H9 (cell line): ENCODE measurements at regions not wholly inside any gene's neighbourhood (a gene's known extent, or its start where the extent isn't known, plus 50 kb on each side); places are given as distances from the start of the nearest gene placed in this dataset.

Experiments used
- DNase-seq: peaks from one replicate; pipeline ENCODE4 v3.0.0-alpha.2; 2017
- H2AFZ ChIP-seq: one replicate; pipeline ENCODE4 v1.6.1; 2013; ENCODE audit warnings: mild to moderate bottlenecking, low read length, control low read depth, moderate library complexity
- H2AK5ac ChIP-seq: 2 replicates; pipeline ENCODE4 v1.6.1; 2013; ENCODE audit warnings: low read length, control low read depth, mixed read lengths; ENCODE audit not compliant: insufficient read length
- H2BK120ac ChIP-seq: one replicate; pipeline ENCODE4 v1.6.1; 2013; ENCODE audit warnings: low read depth, mild to moderate bottlenecking, low read length, control low read depth, inconsistent platforms; ENCODE audit not compliant: poor library complexity, severe bottlenecking
- H2BK12ac ChIP-seq: 2 replicates; pipeline ENCODE4 v1.6.1; 2013; ENCODE audit warnings: low read length, control low read depth, mixed read lengths, low read depth; ENCODE audit not compliant: insufficient read length
- H2BK15ac ChIP-seq: 2 replicates; pipeline ENCODE4 v1.6.1; 2013; ENCODE audit warnings: low read depth, low read length, control low read depth
- H2BK20ac ChIP-seq: one replicate; pipeline ENCODE4 v1.6.1; 2013; ENCODE audit warnings: low read depth, mild to moderate bottlenecking, low read length, control low read depth, inconsistent platforms; ENCODE audit not compliant: poor library complexity, severe bottlenecking
- H2BK5ac ChIP-seq: 2 replicates; pipeline ENCODE4 v1.6.1; 2013; ENCODE audit warnings: low read length, control low read depth, mixed read lengths; ENCODE audit not compliant: insufficient read length
- H3K14ac ChIP-seq: 2 replicates; pipeline ENCODE4 v1.6.1; 2013; ENCODE audit warnings: low read length, control low read depth; ENCODE audit not compliant: insufficient read depth
- H3K18ac ChIP-seq: 2 replicates; pipeline ENCODE4 v1.6.1; 2013; ENCODE audit warnings: low read depth, mild to moderate bottlenecking, mixed read lengths, low read length, control low read depth; ENCODE audit not compliant: insufficient read length
- H3K23ac ChIP-seq: 2 replicates; pipeline ENCODE4 v1.6.1; 2013; ENCODE audit warnings: low read length, control low read depth, mixed read lengths, low read depth; ENCODE audit not compliant: insufficient read length
- H3K23me2 ChIP-seq: 2 replicates; pipeline ENCODE4 v1.6.1; 2013; ENCODE audit warnings: low read depth, mild to moderate bottlenecking, mixed read lengths, low read length, control low read depth; ENCODE audit not compliant: insufficient read length, poor library complexity, severe bottlenecking
- H3K27ac ChIP-seq: 2 replicates; pipeline ENCODE4 v1.5.1; 2013; ENCODE audit warnings: low read length, control low read depth, mixed read lengths, low read depth; ENCODE audit not compliant: insufficient read length
- H3K27me3 ChIP-seq: 2 replicates; pipeline ENCODE4 v1.6.1; 2013; ENCODE audit warnings: low read length, control low read depth, inconsistent platforms; ENCODE audit not compliant: insufficient read depth
- H3K4ac ChIP-seq: 2 replicates; pipeline ENCODE4 v1.6.1; 2013; ENCODE audit warnings: low read depth, mild to moderate bottlenecking, control low read depth, inconsistent platforms, low read length, moderate library complexity
- H3K4me1 ChIP-seq: 2 replicates; pipeline ENCODE4 v1.6.1; 2013; ENCODE audit warnings: low read length, control low read depth, inconsistent platforms; ENCODE audit not compliant: insufficient read depth
- H3K4me2 ChIP-seq: 2 replicates; pipeline ENCODE4 v1.6.1; 2013; ENCODE audit warnings: low read length, control low read depth, mixed read lengths; ENCODE audit not compliant: insufficient read length, insufficient read depth
- H3K56ac ChIP-seq: 2 replicates; pipeline ENCODE4 v1.6.1; 2013; ENCODE audit warnings: low read depth, mild to moderate bottlenecking, mixed read lengths, low read length, control low read depth; ENCODE audit not compliant: insufficient read length
- H3K79me1 ChIP-seq: 2 replicates; pipeline ENCODE4 v1.6.1; 2013; ENCODE audit warnings: low read depth, mild to moderate bottlenecking, moderate library complexity, low read length, control low read depth, inconsistent platforms; ENCODE audit not compliant: insufficient read depth, poor library complexity, severe bottlenecking
- H3K79me2 ChIP-seq: 2 replicates; pipeline ENCODE4 v1.6.1; 2013; ENCODE audit warnings: low read length, control low read depth, inconsistent platforms; ENCODE audit not compliant: insufficient read depth
- H3K9ac ChIP-seq: 2 replicates; pipeline ENCODE4 v1.6.1; 2013; ENCODE audit warnings: low read length, control low read depth, mixed read lengths; ENCODE audit not compliant: insufficient read length; ENCODE audit errors: extremely low read depth
- H3K9me3 ChIP-seq: one replicate; pipeline ENCODE4 v1.6.1; 2013; ENCODE audit warnings: low read depth, low read length, inconsistent platforms; ENCODE audit not compliant: control insufficient read depth
- H3T11ph ChIP-seq: one replicate; pipeline ENCODE4 v1.6.1; 2013; ENCODE audit warnings: mild to moderate bottlenecking, low read length, control low read depth, inconsistent platforms
- H4K20me1 ChIP-seq: one replicate; pipeline ENCODE4 v1.6.1; 2013; ENCODE audit not compliant: control insufficient read depth, insufficient read length, insufficient read depth
- H4K5ac ChIP-seq: 2 replicates; pipeline ENCODE4 v1.6.1; 2013; ENCODE audit warnings: low read depth, mild to moderate bottlenecking, mixed read lengths, low read length, control low read depth; ENCODE audit not compliant: insufficient read length
- H4K8ac ChIP-seq: replicated peaks from 2 replicates; pipeline ENCODE4 v1.6.1; 2013; ENCODE audit warnings: low read length, control low read depth, mixed read lengths, low read depth; ENCODE audit not compliant: insufficient read length
- H4K91ac ChIP-seq: 2 replicates; pipeline ENCODE4 v1.6.1; 2013; ENCODE audit warnings: low read depth, mild to moderate bottlenecking, moderate library complexity, mixed read lengths, low read length, control low read depth; ENCODE audit not compliant: insufficient read length
- H3K27ac Mint-ChIP-seq, 3 experiments: 2 replicates in 2 of 3; 3 replicates in 1 of 3; pipeline ENCODE4 v1.8.0; 2020 to 2021; ENCODE audit warnings: mixed read lengths in 3 of 3, mild to moderate bottlenecking in 1 of 3, moderate library complexity in 1 of 3
- H3K27me3 Mint-ChIP-seq: 2 replicates; pipeline ENCODE4 v1.8.0; 2021; ENCODE audit warnings: low read depth, mild to moderate bottlenecking, moderate library complexity, mixed read lengths
- H3K36me3 Mint-ChIP-seq, 3 experiments: 2 replicates in 2 of 3; 3 replicates in 1 of 3; pipeline ENCODE4 v1.8.0; 2020 to 2021; ENCODE audit warnings: low read depth in 3 of 3, mixed read lengths in 3 of 3; ENCODE audit not compliant: insufficient read depth in 1 of 3
- H3K4me1 Mint-ChIP-seq, 2 experiments: 2 replicates each; pipeline ENCODE4 v1.8.0; 2020; ENCODE audit warnings: mixed read lengths in 2 of 2
- H3K4me3 Mint-ChIP-seq, 2 experiments: 2 replicates in 1 of 2; 3 replicates in 1 of 2; pipeline ENCODE4 v1.8.0; 2020 to 2021; ENCODE audit warnings: mild to moderate bottlenecking in 2 of 2, mixed read lengths in 2 of 2, moderate library complexity in 1 of 2
- H3K9me3 Mint-ChIP-seq, 2 experiments: 2 replicates in 1 of 2; 3 replicates in 1 of 2; pipeline ENCODE4 v1.8.0; 2020; ENCODE audit warnings: mild to moderate bottlenecking in 2 of 2, mixed read lengths in 2 of 2, moderate library complexity in 1 of 2
- WGBS: extraction: QIAGEN DNeasy Blood & Tissue Kit; methylation state at CpG from one replicate; pipeline ENCODE4 v1.1.7; 2013; ENCODE audit warnings: missing lambda C conversion rate, low lambda C conversion rate, mixed read lengths; ENCODE audit not compliant: insufficient read length; ENCODE audit errors: extremely low coverage; 5-methylcytosine and 5-hydroxymethylcytosine counted together
- TF ChIP-seq, protein P1 (sequence below): fragments of 200-600 bp; sonication (generic); conservative IDR thresholded peaks from 3 replicates; pipeline ENCODE4 v1.8.0; 2021; ENCODE audit warnings: antibody characterized with exemption, mild to moderate bottlenecking

DNA sequence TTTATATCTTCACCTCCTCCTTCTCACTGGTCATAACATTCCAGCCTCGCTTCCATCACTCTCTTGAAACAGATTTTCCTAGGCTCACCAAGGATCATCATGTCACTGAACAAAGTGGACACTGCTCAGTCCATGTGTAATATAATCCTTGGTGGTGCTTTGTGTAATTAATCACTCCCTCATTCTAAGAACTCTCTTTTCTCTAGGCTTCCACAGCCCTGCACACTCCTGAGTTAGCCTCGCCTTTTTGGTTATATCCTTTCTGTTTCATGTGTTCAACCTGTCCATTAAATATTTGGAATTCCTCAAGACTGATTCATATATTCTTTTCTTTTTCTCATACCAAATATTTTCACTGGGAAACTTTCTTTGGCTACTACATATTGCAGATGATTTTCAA, 440.8 kb downstream of the PYDC2 start:
- H4K91ac ChIP-seq: no peak overlapping the region
- no peaks in the 10 kb centered on the region for H4K20me1 ChIP-seq
- no peak overlapping the region for H2BK20ac ChIP-seq
- H3K4me3 Mint-ChIP-seq: no peak overlapping the region
- H3K9me3 ChIP-seq: no peaks in the 10 kb centered on the region
- no peaks in the 10 kb centered on the region for H3K23me2 ChIP-seq
- H3K36me3 Mint-ChIP-seq: no peaks in the 10 kb centered on the region; a peak in 2 of 7 replicates
- no peak overlapping the region for H2BK12ac ChIP-seq
- no peaks in the 10 kb centered on the region; a peak in 2 of 5 replicates for H3K9me3 Mint-ChIP-seq
- no peak overlapping the region for H4K5ac ChIP-seq
- no peak overlapping the region for H2AK5ac ChIP-seq
- no CpG with 5 or more reads among the region's 2 CpGs for WGBS
- TF ChIP-seq, protein P1, sequence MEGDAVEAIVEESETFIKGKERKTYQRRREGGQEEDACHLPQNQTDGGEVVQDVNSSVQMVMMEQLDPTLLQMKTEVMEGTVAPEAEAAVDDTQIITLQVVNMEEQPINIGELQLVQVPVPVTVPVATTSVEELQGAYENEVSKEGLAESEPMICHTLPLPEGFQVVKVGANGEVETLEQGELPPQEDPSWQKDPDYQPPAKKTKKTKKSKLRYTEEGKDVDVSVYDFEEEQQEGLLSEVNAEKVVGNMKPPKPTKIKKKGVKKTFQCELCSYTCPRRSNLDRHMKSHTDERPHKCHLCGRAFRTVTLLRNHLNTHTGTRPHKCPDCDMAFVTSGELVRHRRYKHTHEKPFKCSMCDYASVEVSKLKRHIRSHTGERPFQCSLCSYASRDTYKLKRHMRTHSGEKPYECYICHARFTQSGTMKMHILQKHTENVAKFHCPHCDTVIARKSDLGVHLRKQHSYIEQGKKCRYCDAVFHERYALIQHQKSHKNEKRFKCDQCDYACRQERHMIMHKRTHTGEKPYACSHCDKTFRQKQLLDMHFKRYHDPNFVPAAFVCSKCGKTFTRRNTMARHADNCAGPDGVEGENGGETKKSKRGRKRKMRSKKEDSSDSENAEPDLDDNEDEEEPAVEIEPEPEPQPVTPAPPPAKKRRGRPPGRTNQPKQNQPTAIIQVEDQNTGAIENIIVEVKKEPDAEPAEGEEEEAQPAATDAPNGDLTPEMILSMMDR: no peak
- 0 out of 4 replicates have a peak, but pooled peaks cover 0 to 3% of the 10 kb centered on the region in 2 experiments for H3K4me1 Mint-ChIP-seq
- no peak overlapping the region for H3K9ac ChIP-seq
- H3K79me1 ChIP-seq: no peaks in the 10 kb centered on the region
- no peaks in the 10 kb centered on the region for H3K79me2 ChIP-seq
- no peak for DNase-seq
- H3K27me3 ChIP-seq: no peaks in the 10 kb centered on the region
- H3K4ac ChIP-seq: no peak overlapping the region
- no peak overlapping the region for H3K56ac ChIP-seq
- H3K18ac ChIP-seq: no peak overlapping the region
- no peak overlapping the region for H4K8ac ChIP-seq
- no peak overlapping the region for H3K27ac ChIP-seq
- no peak overlapping the region for H3K27ac Mint-ChIP-seq
- no peak overlapping the region for H2BK15ac ChIP-seq
- H3K27me3 Mint-ChIP-seq: no peaks in the 10 kb centered on the region
- no peak overlapping the region for H3T11ph ChIP-seq
- no peak overlapping the region for H2BK5ac ChIP-seq
- H3K14ac ChIP-seq: no peak overlapping the region
- no peak overlapping the region for H3K23ac ChIP-seq
- H2AFZ ChIP-seq: no peak overlapping the region
- no peak overlapping the region for H3K4me2 ChIP-seq
- no peak overlapping the region for H2BK120ac ChIP-seq
- H3K4me1 ChIP-seq: no peaks in the 10 kb centered on the region
